Ovary (tissue), 3 donors: ENCODE measurements at regions not wholly inside any gene's neighbourhood (a gene's known extent, or its start where the extent isn't known, plus 50 kb on each side); places are given as distances from the start of the nearest gene placed in this dataset.

Experiments used
- CTCF ChIP-seq, 3 donors: fragments of 450-650 bp in 2 of 3; fragments of 200-600 bp in 1 of 3; IDR thresholded peaks; one replicate each; pipeline versions ENCODE4 v1.5.1 to v1.8.0; 2016 to 2022; ENCODE audit warnings: antibody characterized with exemption in 3 of 3, mild to moderate bottlenecking in 1 of 3
- POLR2A ChIP-seq: fragments of 450-650 bp; IDR thresholded peaks from one replicate; pipeline ENCODE4 v1.6.1; 2017; ENCODE audit warnings: antibody characterized with exemption, mild to moderate bottlenecking, moderate library complexity
- donor health status: DM: no; HTN: no; CAD: no.

GRCh38 chr3:197454014-197454413 is 101.8 kb downstream of the BDH1 start:
- TF ChIP-seq CTCF (IDR thresholded peaks at IDR 0.05) (no peak), POLR2A (no peak)
